ENCODE measurements at regions not wholly inside any gene's neighbourhood (a gene's known extent, or its start where the extent isn't known, plus 50 kb on each side); places are given as distances from the start of the nearest gene placed in this dataset.

- Mint-ChIP-seq H3K27me3 (ENCODE audit: low read depth in 3 of 3) (peaks cover 0 to 11% (median 2%) of the 10 kb centered on the region in 3 donors), H3K9me3 (no peaks in the 10 kb centered on the region), H3K36me3 (peaks cover 19 to 42% (median 31%) of the 10 kb centered on the region in 3 donors), H3K4me3 (no peak overlapping the region), H3K4me1 (peaks cover 15 to 25% of the 10 kb centered on the region in 2 donors), H3K27ac (peak overlapping the region in 1 of 6 donors; percentile 42)
- no peak for DNase-seq
Measured at GRCh38 chr1:173414539-173415226, 62.5 kb upstream of the PRDX6 start.

DNA sequence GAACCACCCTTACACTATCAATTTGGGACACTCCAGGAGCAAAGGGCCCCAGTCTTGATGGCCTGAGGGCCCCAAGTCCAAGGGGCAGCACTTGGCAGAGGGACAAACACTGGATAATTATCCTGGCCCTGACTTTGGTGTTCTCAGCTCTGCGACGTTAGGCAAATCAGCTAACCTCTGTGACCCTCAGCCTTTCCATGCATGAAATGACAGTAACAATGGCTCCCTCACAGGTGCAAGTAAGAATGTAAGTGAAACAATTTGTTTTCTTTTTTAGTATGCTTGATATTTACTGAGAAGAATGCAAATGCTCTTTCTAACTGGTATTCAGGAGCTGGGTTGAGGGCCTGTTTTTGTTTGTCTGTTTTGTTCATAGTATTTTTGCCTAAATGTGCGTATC is 61.6 kb upstream of the PRDX6 start:
- H3K36me3 Mint-ChIP-seq: peaks cover 21 to 42% (median 31%) of the 10 kb centered on the region in 3 donors
- no peak overlapping the region for H3K4me3 Mint-ChIP-seq

GRCh38 chr1:173415905-173416450 is 61.2 kb upstream of the PRDX6 start:
- H3K27me3 Mint-ChIP-seq (ENCODE audit: low read depth in 3 of 3): peaks cover 0 to 3% (median 0%) of the 10 kb centered on the region in 3 donors
- no peak overlapping the region for H3K4me3 Mint-ChIP-seq
- H3K9me3 Mint-ChIP-seq: no peaks in the 10 kb centered on the region
- H3K27ac Mint-ChIP-seq: no peak overlapping the region
- peaks cover 4 to 21% of the 10 kb centered on the region in 2 donors for H3K4me1 Mint-ChIP-seq
- DNase-seq: no peak
- peaks cover 21 to 42% (median 31%) of the 10 kb centered on the region in 3 donors for H3K36me3 Mint-ChIP-seq

More for the DNA sequence above, 61.6 kb upstream of the PRDX6 start:
- Mint-ChIP-seq H3K9me3 (no peaks in the 10 kb centered on the region), H3K4me1 (peaks cover 9 to 23% of the 10 kb centered on the region in 2 donors), H3K27ac (no peak overlapping the region), H3K27me3 (ENCODE audit: low read depth in 3 of 3) (peaks cover 0 to 7% (median 0%) of the 10 kb centered on the region in 3 donors)
- no peak for DNase-seq

- Mint-ChIP-seq H3K36me3 (peaks cover 21 to 42% (median 30%) of the 10 kb centered on the region in 3 donors), H3K9me3 (no peaks in the 10 kb centered on the region), H3K4me3 (no peak overlapping the region), H3K4me1 (peaks cover 3 to 17% of the 10 kb centered on the region in 2 donors), H3K27ac (no peak overlapping the region), H3K27me3 (ENCODE audit: low read depth in 3 of 3) (peaks cover 0 to 2% (median 0%) of the 10 kb centered on the region in 3 donors)
- DNase-seq: no peak
Measured at GRCh38 chr1:173417563-173417962, 59.6 kb upstream of the PRDX6 start.

DNA sequence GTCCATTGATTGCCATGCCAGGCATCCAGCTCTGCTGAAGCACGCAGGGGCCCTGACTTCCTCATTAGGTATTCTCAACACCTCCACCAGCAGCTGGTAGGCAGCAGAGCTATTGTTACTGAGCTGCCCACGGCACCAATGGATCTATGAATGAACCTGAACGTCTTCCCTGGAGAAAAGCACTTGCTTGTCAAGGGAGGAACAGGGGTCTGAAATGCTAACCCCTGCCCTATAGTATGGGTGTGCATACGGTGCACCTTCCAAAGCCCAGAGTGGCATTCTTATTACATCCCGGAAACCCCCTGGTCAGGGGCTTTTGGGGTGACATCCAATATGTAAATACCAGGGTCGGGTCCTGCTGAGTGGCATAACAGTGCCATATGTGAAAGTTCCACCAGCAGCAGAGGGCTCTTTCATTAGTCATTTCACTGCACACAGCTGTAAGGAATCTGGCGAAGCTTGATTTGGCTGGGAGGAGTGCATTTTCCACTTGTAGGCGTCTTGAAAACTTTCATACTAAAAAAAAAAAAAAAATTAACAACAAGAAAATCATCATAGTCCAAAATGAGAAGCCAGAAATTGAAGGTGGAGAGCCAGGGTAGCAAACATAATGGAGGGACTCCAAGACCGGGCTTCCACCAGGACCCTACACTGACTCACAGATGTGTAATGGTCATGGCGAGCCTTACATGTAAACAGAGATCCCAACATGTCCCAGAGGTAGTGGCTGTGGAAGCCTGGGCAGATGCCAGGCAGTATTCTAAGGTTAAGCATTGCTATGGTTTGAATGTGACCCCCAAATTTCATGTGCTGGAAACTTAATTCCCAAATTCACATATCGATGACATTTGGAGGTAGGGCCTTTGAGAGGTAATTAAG is 58.8 kb upstream of the PRDX6 start:
- H3K4me3 Mint-ChIP-seq: no peak overlapping the region
- peaks cover 3 to 17% of the 10 kb centered on the region in 2 donors for H3K4me1 Mint-ChIP-seq
- H3K27ac Mint-ChIP-seq: no peak overlapping the region
- peaks cover 0 to 2% (median 0%) of the 10 kb centered on the region in 3 donors for H3K27me3 Mint-ChIP-seq (ENCODE audit: low read depth in 3 of 3)
- DNase-seq: no peak
- peaks cover 17 to 40% (median 27%) of the 10 kb centered on the region in 3 donors for H3K36me3 Mint-ChIP-seq
- H3K9me3 Mint-ChIP-seq: no peaks in the 10 kb centered on the region

DNA sequence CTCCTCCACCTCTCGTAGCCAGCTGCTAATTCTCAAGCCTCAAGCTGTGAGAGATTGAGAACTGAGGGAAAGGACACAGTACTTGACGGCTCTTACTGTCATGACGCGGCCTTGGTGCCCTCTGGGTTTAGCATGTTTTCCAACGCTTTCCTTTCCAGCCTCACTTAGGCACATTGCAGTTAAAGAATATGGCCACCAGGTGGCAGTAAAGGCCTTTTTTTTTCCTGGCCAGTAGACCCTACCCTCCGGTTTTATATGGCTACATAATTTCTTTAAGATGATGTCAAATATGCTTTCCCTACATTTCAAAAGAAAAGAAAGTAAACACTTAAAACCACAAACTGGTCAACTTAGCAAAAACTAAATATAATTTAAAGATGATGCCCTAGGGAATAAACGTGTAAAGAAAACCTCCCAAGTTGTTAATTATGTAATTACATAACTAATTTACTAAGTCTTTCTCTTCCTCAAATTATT is 56.8 kb upstream of the PRDX6 start:
- Mint-ChIP-seq H3K9me3 (no peaks in the 10 kb centered on the region), H3K36me3 (peaks cover 13 to 23% (median 23%) of the 10 kb centered on the region in 3 donors), H3K27ac (peak overlapping the region in 4 of 6 donors; percentile 30 to 53 (median 36)), H3K4me1 (peaks cover 3 to 8% of the 10 kb centered on the region in 2 donors), H3K4me3 (no peak overlapping the region), H3K27me3 (ENCODE audit: low read depth in 3 of 3) (peaks cover 0 to 2% (median 0%) of the 10 kb centered on the region in 3 donors)
- DNase-seq: peak; percentile 63 to 66 (median 63)

- H3K9me3 Mint-ChIP-seq: no peaks in the 10 kb centered on the region
- peak overlapping the region in 1 of 5 donors; percentile 4 for H3K4me3 Mint-ChIP-seq
- no peak for DNase-seq
- H3K27ac Mint-ChIP-seq: no peak overlapping the region
- peaks cover 3 to 8% of the 10 kb centered on the region in 2 donors for H3K4me1 Mint-ChIP-seq
- H3K27me3 Mint-ChIP-seq (ENCODE audit: low read depth in 3 of 3): peaks cover 0 to under 1% (median 0%) of the 10 kb centered on the region in 3 donors
- peaks cover 6 to 16% (median 16%) of the 10 kb centered on the region in 3 donors for H3K36me3 Mint-ChIP-seq
Measured at GRCh38 chr1:173421286-173421685, 55.8 kb upstream of the PRDX6 start.

- H3K27me3 Mint-ChIP-seq (ENCODE audit: low read depth in 3 of 3): no peaks in the 10 kb centered on the region
- H3K36me3 Mint-ChIP-seq: peaks cover 5 to 16% (median 15%) of the 10 kb centered on the region in 3 donors
- peaks cover 3 to 8% of the 10 kb centered on the region in 2 donors for H3K4me1 Mint-ChIP-seq
- DNase-seq: no peak
- H3K4me3 Mint-ChIP-seq: no peak overlapping the region
- H3K9me3 Mint-ChIP-seq: no peaks in the 10 kb centered on the region
- H3K27ac Mint-ChIP-seq: no peak overlapping the region
Measured at GRCh38 chr1:173421789-173422188, 55.3 kb upstream of the PRDX6 start.

- H3K4me3 Mint-ChIP-seq: no peak overlapping the region
- no peak overlapping the region for H3K27ac Mint-ChIP-seq
Measured at GRCh38 chr1:173422456-173422976, 54.6 kb upstream of the PRDX6 start.

DNA sequence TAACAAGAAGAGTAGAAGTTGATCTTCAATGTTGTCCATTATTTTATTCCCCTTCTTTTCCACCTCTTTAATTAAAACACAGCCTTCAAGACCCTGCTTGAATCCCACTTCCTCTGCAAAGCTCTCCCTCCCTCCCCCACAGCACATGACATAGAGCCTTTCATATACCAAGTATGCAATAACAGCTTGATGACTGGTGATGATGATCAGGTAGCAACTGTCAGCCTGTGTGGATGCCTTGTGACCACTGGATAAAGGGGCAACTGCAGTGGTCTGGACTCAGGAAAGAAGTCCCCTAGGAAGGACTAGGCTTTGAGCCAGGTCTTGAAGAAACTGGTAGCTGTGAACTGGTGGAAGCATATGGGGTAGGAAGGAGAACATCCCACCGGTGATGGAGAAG is 53.8 kb upstream of the PRDX6 start:
- Mint-ChIP-seq H3K36me3 (peaks cover 5% of the 10 kb centered on the region in 3 donors), H3K9me3 (no peaks in the 10 kb centered on the region), H3K27ac (peak overlapping the region in 2 of 6 donors; percentile 9 to 10), H3K27me3 (ENCODE audit: low read depth in 3 of 3) (no peaks in the 10 kb centered on the region), H3K4me3 (no peak overlapping the region), H3K4me1 (peaks cover 4 to 8% of the 10 kb centered on the region in 2 donors)
- DNase-seq: no peak

More at GRCh38 chr1:173422456-173422976, 54.6 kb upstream of the PRDX6 start:
- no peak for DNase-seq
- H3K27me3 Mint-ChIP-seq (ENCODE audit: low read depth in 3 of 3): no peaks in the 10 kb centered on the region
- H3K4me1 Mint-ChIP-seq: peaks cover 3 to 8% of the 10 kb centered on the region in 2 donors
- peaks cover 5 to 10% (median 10%) of the 10 kb centered on the region in 3 donors for H3K36me3 Mint-ChIP-seq
- H3K9me3 Mint-ChIP-seq: no peaks in the 10 kb centered on the region

DNA sequence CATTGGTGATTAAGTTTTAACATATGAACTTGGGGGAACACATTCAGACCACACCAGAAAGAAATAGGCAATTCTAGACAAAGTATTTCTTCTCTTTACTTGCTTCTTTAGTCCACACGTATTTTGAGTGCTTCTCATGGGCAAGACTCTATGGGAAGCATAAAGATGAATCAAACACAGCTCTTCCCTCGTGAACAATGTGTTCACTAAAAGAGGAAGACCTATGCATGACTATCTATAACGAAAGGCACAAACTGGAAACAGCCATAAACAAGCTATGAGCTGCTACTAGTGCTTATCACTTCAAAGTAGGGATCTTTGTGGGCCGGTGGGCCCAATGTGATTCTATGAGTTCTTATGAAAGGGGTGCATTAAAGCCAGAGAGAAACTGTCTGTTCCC is 53.0 kb upstream of the PRDX6 start:
- H3K9me3 Mint-ChIP-seq: no peaks in the 10 kb centered on the region
- DNase-seq: no peak

GRCh38 chr1:173424782-173425407 is 52.2 kb upstream of the PRDX6 start:
- H3K9me3 Mint-ChIP-seq: no peaks in the 10 kb centered on the region
- H3K4me3 Mint-ChIP-seq: no peak overlapping the region
- H3K36me3 Mint-ChIP-seq: peaks cover 0 to 5% (median 4%) of the 10 kb centered on the region in 3 donors

More for the DNA sequence above, 53.0 kb upstream of the PRDX6 start:
- peaks cover 6 to 11% of the 10 kb centered on the region in 2 donors for H3K4me1 Mint-ChIP-seq
- no peak overlapping the region for H3K27ac Mint-ChIP-seq
- H3K27me3 Mint-ChIP-seq (ENCODE audit: low read depth in 3 of 3): no peaks in the 10 kb centered on the region
- H3K36me3 Mint-ChIP-seq: peaks cover 0 to 5% (median 4%) of the 10 kb centered on the region in 3 donors
- no peak overlapping the region for H3K4me3 Mint-ChIP-seq

GRCh38 chr1:173426057-173426456 is 51.1 kb upstream of the PRDX6 start:
- Mint-ChIP-seq H3K9me3 (no peaks in the 10 kb centered on the region), H3K4me3 (no peak overlapping the region), H3K27ac (no peak overlapping the region), H3K27me3 (ENCODE audit: low read depth in 3 of 3) (no peaks in the 10 kb centered on the region), H3K4me1 (peaks cover 20 to 22% of the 10 kb centered on the region in 2 donors), H3K36me3 (peaks cover 0 to 4% (median 3%) of the 10 kb centered on the region in 3 donors)
- DNase-seq: no peak

More at GRCh38 chr1:173424782-173425407, 52.2 kb upstream of the PRDX6 start:
- H3K27ac Mint-ChIP-seq: peak overlapping the region in 1 of 6 donors; percentile 41
- peaks cover 13 to 19% of the 10 kb centered on the region in 2 donors for H3K4me1 Mint-ChIP-seq
- H3K27me3 Mint-ChIP-seq (ENCODE audit: low read depth in 3 of 3): no peaks in the 10 kb centered on the region
- DNase-seq: no peak
